OCI-LY3 (cell line): ENCODE measurements at regions not wholly inside any gene's neighbourhood (a gene's known extent, or its start where the extent isn't known, plus 50 kb on each side); places are given as distances from the start of the nearest gene placed in this dataset.

Experiments
- H2AFZ ChIP-seq: fragments of 200-600, 300-600 bp; shearing (Covaris generic); 2 replicates; pipeline ENCODE4 v1.6.0; 2014; ENCODE audit warnings: antibody characterized with exemption, low read depth, low read length
- H3K27ac ChIP-seq: fragments of 200-600, 300-600 bp; sonication (generic); 2 replicates; pipeline ENCODE4 v1.5.1; 2014; ENCODE audit warnings: mild to moderate bottlenecking, low read length, moderate library complexity, mixed read lengths
- H3K27me3 ChIP-seq: fragments of 200-600, 300-600 bp; sonication (generic); 2 replicates; pipeline ENCODE4 v1.6.1; 2014; ENCODE audit warnings: low read depth, low read length, mixed read lengths
- H3K36me3 ChIP-seq: fragments of 200-600, 300-600 bp; sonication (generic); replicated peaks from 2 replicates; pipeline ENCODE3; 2014; ENCODE audit warnings: low read depth, low read length, mixed read lengths
- H3K4me1 ChIP-seq: fragments of 300-600, 200-600 bp; sonication (generic); 2 replicates; pipeline ENCODE4 v1.6.1; 2014; ENCODE audit warnings: low read length, mixed read lengths
- H3K4me2 ChIP-seq: fragments of 200-600, 300-600 bp; sonication (generic); 2 replicates; pipeline ENCODE4 v1.6.1; 2014; ENCODE audit warnings: low read length, mixed read lengths
- H3K4me3 ChIP-seq: fragments of 300-600, 200-600 bp; sonication (generic); 2 replicates; pipeline ENCODE4 v1.5.1; 2014; ENCODE audit warnings: antibody characterized with exemption, mild to moderate bottlenecking, low read length, moderate library complexity
- H3K79me2 ChIP-seq: fragments of 300-600, 200-600 bp; shearing (Covaris generic); 2 replicates; pipeline ENCODE4 v1.6.1; 2014; ENCODE audit warnings: mild to moderate bottlenecking, low read length, mixed read lengths
- H3K9ac ChIP-seq: fragments of 300-600, 200-600 bp; shearing (Covaris generic); 2 replicates; pipeline ENCODE4 v1.6.0; 2014; ENCODE audit warnings: mild to moderate bottlenecking, low read length, moderate library complexity
- H3K9me3 ChIP-seq: fragments of 200-600, 300-600 bp; shearing (Covaris generic); 2 replicates; pipeline ENCODE4 v1.6.1; 2014; ENCODE audit warnings: low read length, mixed read lengths; ENCODE audit not compliant: insufficient read depth
- H4K20me1 ChIP-seq: fragments of 200-600, 300-600 bp; sonication (generic); 2 replicates; pipeline ENCODE4 v1.6.1; 2016; ENCODE audit warnings: low read length, mixed read lengths; ENCODE audit not compliant: insufficient read depth
- CTCF ChIP-seq: fragments of 200-600, 300-600 bp; sonication (generic); IDR thresholded peaks from 2 replicates; pipeline ENCODE4 v1.5.1; 2014; ENCODE audit warnings: antibody characterized with exemption, low read length, low read depth
- EZH2phosphoT487 ChIP-seq: fragments of 200-600 bp; shearing (Covaris generic); IDR thresholded peaks from 2 replicates; pipeline ENCODE4 v1.6.1; 2018; ENCODE audit warnings: antibody characterized with exemption, mixed run types, low read depth

GRCh38 chr6:167485186-167485978 is 160.5 kb downstream of the TTLL2 start:
- no peak overlapping the region for H3K4me3 ChIP-seq
- no peak overlapping the region for H3K27ac ChIP-seq
- no peaks in the 10 kb centered on the region; the same call in 1 of the 2 replicates for H3K27me3 ChIP-seq
- no peaks in the 10 kb centered on the region for H4K20me1 ChIP-seq
- no peaks in the 10 kb centered on the region for H3K79me2 ChIP-seq
- H3K4me1 ChIP-seq, result peaks cover 14% of the 10 kb centered on the region
- no peak overlapping the region for H3K4me2 ChIP-seq
- no peak overlapping the region for H3K9ac ChIP-seq
- no peaks in the 10 kb centered on the region for H3K9me3 ChIP-seq
- no peaks in the 10 kb centered on the region for H3K36me3 ChIP-seq
- TF ChIP-seq EZH2phosphoT487 (no peak), CTCF (peak; percentile 67)
- H2AFZ ChIP-seq, result no peak overlapping the region

- Histone ChIP-seq H3K27ac (no peak overlapping the region), H3K4me3 (no peak overlapping the region), H4K20me1 (no peaks in the 10 kb centered on the region), H3K4me2 (peak overlapping the region; percentile 32), H3K9ac (no peak overlapping the region), H2AFZ (no peak overlapping the region), H3K4me1 (peaks cover 11% of the 10 kb centered on the region), H3K79me2 (no peaks in the 10 kb centered on the region), H3K27me3 (peaks cover 4% of the 10 kb centered on the region; the same call in 1 of the 2 replicates), H3K9me3 (no peaks in the 10 kb centered on the region), H3K36me3 (no peaks in the 10 kb centered on the region)
- TF ChIP-seq EZH2phosphoT487 (no peak), CTCF (no peak)
These were observed 163.1 kb downstream of the TTLL2 start for GRCh38 chr6:167487749-167488664.

- Histone ChIP-seq H3K27ac (no peak overlapping the region), H3K36me3 (no peaks in the 10 kb centered on the region), H3K4me1 (peaks cover 11% of the 10 kb centered on the region), H3K9ac (no peak overlapping the region), H3K79me2 (no peaks in the 10 kb centered on the region), H3K4me2 (no peak overlapping the region), H3K27me3 (peaks cover 8% of the 10 kb centered on the region; the same call in 1 of the 2 replicates), H3K9me3 (no peaks in the 10 kb centered on the region), H4K20me1 (no peaks in the 10 kb centered on the region), H3K4me3 (no peak overlapping the region), H2AFZ (no peak overlapping the region)
- TF ChIP-seq CTCF (no peak), EZH2phosphoT487 (no peak)
These were observed 166.7 kb downstream of the TTLL2 start for GRCh38 chr6:167491438-167492099.
